ENCODE measurements at regions not wholly inside any gene's neighbourhood (a gene's known extent, or its start where the extent isn't known, plus 50 kb on each side); places are given as distances from the start of the nearest gene placed in this dataset.
"Not testable (repeated sequence)": the region's sequence is repeated elsewhere in the genome, so short reads cannot be mapped to it uniquely, and the experiment has no call there.

DNA sequence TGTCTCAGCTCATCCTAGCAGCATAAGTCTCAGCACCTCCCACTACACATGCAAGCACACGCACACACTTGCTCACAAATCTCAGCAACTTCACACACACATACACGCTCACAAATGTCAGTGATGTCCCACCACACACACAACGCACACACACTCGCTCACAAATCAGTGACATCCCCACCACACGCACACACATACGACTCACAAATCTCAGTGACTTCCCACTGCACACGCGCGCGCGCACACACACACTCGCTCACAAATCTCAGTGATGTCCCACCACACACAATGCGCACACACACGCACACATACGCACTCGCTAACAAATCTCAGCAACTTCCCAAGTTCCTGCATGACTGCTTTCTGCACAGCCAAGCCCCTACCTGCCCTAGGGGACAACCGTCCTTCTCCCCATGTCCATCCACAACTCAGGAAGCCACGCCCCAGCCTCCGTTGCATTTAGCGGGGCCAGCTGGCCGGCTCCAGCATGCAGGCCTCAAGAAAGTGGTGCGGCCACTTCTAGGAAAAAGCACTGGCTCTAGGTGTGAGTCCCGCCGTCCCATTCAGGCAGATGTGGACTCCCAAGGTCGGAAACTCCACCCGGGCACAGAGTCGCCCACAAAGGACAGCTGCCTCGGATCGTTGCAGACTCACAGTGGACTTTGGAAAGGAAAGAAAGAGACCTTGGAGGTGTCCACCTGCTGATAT lies 180.1 kb upstream of the SALL3 start:
- no peak for DNase-seq

DNA sequence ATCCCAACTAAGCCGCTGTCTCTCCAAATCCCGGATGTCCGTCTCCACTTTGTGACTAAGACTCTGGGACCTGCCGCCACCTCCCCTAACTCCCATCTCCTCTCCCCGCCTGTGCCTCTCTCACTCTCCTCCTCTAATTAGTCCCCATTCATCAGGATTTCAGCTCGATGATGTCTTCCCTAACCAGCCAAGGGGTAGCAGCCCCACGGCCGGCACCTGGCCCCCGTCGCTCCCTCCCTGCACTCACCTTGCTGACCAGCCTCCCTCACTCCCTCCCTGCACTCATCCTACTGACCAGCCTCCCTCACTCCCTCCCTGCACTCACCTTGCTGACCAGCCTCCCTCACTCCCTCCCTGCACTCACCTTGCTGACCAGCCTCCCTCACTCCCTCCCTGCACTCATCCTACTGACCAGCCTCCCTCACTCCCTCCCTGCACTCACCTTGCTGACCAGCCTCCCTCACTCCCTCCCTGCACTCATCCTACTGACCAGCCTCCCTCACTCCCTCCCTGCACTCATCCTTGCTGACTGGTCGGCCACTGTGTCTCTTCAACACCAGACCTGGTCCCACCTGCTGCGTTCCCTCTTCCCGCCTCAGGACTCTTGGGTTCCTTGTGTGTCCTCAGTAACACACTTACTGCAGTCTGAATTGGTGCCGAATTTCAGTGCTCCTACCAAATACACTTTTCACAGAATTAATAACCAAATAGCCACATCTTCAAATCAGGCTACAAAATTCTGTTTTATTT lies 179.3 kb upstream of the SALL3 start:
- DNase-seq = not testable (repeated sequence)

DNA sequence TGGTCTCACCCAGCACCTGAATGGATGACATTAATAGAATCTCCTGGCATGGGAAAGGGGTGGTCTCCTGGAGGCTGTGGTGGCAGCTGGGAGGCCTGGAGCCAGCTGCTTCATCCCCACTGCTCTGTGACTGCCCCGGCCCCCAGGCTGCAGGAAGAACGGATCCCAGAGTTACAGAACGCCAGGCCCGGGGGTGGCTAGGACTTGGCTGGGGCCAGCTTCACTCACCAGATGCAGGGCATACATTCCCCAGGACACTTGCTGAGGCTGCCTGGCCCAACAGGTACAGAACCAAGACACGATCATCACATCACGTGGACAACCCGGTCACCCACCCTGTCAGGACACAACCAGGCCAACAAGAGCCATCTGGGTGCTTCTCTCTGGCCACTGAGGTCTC lies 178.6 kb upstream of the SALL3 start:
- DNase-seq = no peak

DNA sequence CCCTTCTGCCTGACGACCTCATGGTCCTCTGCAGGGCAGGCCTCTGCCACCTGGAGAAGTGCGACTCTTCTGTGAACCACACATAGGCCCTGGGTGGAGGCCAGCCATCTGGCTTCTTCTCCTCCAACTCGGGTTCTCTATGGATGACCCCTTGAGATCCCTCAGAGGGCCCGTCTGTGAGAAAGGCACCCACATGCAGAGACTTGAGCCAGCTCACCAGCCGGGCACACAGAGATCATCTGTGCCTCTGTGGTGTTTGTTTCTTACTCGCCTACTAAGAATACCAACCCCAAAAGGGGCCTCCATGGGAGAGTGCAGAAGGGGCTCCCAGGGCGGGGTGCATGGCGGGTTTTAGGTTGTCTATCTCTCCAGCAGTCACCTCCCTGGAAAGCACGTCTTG lies 176.5 kb upstream of the SALL3 start:
- DNase-seq = no peak

DNA sequence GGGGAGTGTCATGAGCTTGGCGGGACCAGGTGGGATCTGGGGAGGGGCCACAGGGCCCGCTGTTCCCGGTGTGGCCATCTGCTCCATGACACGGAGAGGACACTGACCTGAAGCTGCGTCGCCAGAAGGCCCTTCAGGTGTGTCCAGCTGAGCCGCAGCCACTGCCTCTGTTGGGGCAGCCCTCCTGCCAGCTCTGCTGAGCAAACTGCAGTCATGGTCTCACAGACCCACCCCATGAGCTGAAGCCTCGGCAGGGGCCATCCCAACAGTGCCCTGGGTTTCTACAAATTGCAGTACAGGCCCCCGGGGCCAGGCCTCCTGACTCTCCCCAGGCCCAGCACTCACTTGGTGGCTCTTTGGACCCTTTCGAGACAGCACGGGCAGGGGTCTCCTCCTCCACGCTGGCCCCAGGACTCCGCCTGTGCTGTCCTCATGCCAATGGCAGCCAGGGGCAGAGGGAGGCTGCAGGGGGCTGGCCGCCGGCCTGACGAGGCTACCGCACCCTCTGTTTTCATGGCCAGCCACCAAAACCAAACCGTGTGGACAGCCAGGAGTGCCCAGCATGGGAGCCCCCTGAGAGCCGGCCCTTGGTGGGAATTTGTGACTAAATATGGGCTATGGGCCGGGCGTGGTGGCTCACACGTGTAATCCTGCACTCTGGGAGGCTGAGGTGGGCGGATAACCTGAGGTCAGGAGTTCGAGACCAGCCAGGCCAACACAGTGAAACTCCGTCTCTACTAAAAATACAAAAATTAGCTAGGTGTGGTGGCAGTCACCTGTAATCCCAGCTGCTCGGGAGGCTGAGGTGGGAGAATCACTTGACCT lies 175.2 kb upstream of the SALL3 start:
- no peak for DNase-seq

DNA sequence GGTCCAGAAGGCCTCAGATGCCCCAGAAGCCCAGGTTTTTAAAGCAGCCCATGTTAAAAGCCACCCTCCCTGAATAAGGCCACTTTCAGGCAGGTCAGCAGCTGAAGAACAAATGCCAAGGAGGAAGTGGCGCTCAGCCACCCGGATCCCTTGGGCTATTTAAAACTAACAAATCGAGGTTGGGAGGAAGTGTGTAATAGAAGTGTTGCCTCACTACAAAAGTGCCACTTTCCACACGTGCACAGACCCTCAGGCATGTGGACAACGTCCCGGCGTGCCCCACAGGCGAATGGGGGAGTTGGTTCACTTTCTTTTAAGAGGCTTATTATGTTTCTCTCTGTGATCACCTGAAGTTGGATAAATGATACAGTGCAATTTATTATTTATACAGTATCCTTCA lies 173.8 kb upstream of the SALL3 start:
- no peak for DNase-seq

DNA sequence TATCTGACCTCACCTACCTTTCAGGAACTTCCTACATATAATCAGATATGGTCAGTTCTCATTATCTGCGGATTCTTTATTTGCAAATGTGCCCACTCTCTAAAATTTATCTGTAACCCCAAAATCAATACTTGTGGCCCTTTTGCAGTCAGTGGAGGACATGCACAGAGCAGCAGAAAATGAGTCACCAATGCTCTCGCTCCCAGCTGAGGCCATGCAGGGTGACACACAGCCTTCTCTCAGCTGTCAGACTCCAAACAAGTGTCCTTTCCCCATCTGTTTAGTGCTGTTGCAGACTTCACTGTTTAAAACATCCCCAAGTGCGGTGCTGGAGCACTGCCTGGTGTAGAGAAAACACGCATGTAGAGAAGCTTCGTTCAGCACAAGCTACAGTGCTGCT lies 171.9 kb upstream of the SALL3 start:
- no peak for DNase-seq

DNA sequence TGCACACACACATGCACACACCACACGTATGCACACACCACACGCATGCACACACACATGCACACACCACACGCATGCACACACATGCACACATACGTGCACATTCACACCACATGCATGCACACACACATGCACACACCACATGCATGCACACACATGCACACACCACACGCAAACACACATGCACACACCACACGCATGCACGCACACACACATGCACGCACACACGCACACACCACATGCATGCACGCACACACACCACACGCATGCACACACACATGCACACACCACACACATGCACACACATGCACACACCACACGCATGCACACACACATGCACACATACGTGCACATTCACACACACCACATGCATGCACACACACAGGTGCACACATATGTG lies 169.8 kb upstream of the SALL3 start:
- DNase-seq = no peak

DNA sequence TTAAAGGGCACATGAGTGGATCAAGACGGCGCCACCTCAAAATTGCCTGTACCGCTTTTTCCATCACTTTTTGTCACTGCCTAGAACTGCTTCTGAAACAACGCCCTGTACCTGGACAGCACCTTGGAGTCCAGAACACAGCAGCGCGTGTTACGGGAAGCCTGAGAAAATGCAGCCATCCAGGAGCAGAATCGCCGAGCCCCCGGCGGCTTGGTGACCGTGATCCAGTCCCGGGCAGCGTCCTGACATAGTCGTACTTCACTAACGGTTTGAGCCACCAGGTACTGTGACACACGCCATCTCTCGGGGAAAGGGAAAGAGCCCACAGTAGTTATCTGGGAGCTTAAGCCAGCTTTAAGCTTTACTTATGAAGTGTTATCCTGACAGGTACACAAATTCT lies 168.9 kb upstream of the SALL3 start:
- DNase-seq = no peak

DNA sequence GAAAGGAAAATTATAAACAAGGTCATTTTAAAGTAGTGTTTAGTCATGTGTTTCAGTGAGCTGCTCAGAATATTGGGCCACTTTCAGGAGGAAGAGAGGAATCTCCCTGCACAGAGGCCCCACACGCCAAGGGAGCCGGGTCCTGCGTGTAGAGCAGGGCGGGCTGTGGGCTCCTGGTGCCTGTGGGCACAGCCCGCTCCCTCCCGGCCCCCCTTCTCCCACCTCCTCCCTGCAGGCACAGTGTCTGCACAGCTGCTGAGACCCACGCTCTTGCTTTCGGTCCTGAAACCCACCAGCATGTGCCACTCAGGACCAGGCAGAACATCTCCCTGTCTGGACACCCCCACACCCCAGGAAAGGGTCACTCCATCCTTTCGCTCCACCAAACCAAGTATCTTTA lies 167.6 kb upstream of the SALL3 start:
- DNase-seq = no peak

DNA sequence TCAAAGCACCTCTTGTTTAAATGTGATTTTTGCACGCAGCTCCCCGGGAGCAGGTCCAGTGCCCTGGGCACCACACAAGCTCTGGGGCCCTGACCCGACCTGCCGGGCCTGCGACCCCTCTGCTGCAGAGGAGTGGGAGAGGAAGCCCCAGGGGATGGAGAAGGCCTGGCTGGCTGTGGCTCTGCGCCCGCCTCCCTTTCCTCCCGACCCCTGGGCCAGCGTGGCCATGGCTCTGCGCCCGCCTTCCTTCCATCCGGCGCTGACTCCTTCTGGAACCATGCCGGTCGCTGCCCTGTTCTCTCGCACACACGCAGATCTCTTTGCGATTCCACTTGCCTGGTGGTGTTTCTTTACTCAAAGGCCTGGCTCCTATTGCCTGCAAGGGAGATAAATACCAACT lies 166.5 kb upstream of the SALL3 start:
- no peak for DNase-seq

DNA sequence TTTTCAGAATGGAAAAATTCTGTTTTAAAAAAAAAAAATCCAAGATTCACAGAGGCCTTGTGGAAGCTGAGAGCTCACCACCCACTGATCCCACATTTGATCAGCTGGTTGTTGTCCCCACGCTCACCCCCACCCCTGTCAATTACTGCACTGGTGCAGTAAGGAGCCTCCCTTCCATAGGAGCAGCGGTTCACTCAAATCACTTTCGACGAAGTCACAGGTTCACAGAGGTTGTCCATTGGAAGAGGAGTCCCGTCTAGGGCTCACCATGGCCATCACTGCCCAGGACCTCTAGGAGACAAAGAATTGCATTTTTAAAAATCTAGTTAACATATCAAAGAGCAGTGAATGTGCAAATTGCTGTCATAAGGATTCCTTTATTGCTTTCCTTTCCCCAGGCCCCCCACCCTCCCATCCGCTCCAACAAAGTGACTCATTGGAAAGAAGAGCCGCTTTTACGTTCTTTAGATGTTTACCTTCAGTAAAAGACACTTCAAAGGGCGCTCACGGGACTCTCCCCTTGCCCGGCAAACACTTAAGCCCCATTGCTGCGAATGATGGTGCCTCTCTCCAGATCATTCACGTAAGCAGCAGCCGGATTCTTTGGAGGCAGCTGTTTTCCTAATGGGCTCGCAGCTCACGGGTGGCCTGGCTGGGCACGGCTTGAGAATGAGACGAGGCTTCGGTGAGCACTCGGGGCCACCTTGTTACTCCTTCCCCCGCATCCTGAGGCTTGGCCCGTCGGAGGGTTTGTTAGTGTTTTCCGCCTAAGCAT lies 165.5 kb upstream of the SALL3 start:
- no peak for DNase-seq

DNA sequence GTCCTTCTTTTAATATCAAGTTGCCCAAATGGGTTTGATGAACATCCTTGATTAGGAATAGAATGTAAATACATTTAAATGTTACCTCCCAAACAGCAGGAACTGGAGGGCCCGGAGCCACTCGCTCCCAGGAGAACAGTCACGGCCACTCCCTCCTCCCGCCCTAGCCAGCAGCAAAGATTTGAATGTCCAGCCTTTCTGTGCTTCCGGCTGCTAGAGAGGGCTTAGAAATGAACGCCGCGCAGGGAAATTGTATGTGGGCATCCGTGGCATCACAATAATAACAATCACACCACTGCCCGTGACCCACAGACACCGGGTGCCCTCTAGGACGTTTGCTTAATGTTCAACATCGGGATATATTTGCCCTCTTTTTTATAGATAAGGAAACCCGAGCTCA lies 164.9 kb upstream of the SALL3 start:
- no peak for DNase-seq

DNA sequence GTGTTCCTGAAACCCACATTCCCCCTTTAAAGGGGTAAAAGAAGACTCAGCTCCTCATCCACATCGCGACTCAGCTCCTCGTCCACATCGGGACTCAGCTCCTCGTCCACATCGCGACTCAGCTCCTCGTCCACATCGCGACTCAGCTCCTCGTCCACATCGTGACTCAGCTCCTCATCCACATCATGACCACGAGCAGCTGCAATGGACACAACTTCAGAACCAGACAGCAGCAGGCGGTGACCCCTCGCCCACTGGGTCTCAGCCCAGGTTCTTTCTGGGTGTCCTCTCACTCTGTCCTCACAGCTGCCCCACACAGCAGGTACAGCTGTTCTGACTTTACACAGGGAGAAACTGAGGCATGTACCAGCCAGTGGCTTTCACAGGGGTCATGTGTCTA lies 163.5 kb upstream of the SALL3 start:
- no peak for DNase-seq

DNA sequence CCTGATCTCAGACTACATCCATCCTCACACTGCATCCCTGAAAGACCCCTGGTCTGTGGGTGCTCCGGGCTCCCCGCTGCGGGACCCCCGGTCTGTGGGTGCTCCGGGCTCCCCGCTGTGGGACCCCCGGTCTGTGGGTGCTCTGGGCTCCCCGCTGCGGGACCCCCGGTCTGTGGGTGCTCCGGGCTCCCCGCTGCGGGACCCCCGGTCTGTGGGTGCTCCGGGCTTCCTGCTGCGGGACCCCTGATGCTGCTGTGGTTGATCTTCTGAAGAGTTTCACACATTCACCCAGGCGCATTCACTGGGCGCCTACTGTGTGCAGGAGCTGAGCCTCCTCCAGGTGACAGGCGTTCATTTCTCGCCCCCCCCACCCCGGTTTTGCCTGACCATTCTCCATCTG lies 162.7 kb upstream of the SALL3 start:
- no peak for DNase-seq

DNA sequence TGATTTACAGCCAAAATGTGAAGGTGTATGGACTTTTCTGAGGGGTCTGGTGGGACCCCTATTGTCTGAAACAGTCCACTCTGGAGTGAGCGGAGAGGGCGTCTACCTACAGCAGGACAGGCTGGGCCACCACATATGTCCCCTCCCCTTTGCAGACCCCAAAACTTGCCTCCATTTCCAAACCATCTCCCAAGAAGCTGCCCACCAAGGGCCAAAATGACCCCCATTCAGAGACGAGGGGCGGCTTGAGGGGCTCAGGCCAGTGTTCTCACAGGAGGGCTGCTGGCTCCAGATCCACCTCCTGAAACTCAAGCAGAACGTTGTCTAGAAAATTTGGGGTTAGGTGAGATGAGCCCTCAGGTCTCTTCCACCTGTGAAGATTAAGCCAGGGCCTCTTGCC lies 161.1 kb upstream of the SALL3 start:
- no peak for DNase-seq

DNA sequence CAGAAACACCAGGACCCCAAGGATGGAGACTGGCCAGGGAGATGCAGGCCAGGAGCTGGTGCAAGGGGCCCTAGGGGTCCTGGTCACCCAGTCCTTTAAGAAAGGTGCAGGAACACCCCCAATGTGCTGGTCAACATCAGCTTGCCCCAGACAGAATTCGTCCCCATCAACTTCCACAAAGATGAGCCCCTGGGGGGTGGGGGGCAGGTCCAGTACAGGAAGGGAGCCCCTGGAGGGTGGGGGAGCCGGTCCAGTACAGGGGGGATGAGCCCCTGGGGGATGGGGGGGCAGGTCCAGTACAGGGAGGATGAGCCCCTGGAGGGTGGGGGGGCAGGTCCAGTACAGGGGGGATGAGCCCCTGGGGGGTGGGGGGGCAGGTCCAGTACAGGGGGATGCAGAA lies 160.7 kb upstream of the SALL3 start:
- no peak for DNase-seq

DNA sequence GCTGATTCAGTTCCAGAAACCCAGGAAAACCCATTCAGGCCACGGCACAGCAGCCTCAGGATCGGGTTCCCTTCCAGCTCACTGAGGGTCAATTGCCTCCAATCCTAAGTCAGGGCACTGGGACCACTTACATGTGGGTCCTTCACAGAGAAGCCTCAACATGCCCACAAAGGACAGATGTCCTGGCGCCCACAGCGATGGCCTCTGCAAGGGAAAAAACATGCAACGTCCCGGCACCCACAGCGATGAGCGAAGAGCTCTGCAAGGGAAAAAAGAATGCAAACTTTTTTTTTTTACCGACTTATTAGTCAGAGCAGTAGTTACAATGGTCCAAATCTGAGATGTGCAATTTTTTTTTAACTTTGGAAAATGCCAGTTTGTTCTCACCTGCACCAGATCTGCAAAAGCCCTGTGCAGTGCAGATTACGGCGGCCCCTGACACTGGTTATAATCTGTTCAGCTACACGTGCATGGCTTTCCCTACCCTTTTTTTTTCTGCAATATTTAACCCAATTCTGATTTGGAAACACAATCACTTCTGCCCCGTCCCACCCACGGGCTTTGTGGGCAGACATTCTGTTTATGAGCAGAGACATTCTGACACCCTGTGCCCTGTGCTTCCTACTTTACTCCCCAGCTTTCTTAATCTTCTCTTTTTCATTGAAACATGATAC lies 159.3 kb upstream of the SALL3 start:
- DNase-seq = no peak

DNA sequence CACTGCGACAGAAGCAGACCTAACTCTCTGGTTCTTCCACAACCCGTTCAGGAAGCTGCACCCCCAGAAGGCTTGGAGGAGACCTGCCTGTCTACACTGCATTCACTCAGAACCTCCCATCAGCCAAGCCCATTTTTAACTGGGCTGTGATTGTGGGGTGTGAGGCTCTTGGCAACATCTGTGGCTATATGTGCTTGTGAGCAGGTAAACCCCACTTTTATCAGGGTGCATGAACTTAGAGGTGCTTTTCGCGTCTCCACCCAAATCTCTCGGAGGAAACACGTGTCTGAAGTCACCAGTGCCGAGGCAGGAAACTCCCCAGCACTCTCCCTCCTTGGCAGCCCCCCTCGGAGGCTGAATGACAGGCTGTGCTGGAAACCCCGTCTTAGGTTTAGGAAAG lies 158.2 kb upstream of the SALL3 start:
- no peak for DNase-seq

DNA sequence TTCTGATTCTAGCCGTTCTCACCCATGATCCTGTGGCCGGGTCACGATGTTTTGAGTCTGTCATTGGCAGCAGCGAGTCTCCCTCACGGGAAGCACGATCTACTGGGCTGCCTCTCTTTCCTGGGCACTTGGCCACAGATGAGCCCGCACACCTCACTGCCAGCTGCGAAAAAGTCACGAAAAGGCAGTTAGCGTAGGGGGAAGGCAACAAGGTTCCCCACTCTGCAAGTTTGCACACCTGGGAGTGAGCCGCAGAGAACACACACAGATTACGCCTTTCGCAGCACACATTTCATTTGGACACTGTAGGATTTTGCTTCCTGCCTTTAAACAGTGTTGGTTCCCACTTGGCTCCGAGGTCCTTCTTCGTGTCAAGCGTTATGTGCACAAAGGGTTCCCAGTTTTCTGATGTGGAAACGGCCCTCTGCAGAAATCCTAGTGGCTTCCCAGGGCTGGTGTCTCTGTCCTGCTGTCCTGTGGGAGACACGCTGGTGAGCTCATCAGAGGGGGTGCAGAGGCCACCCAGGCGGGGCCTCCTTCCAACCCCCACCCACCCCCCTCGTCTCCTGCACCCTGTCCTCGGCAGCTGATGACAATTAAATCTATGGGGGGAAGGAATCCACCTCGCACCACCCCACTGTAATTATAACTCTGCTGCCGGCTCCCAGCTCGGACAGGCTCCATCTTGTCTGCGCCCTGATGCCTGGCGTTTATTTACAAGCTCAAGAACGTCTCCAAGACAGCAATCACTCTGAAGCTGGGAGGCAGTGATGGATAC lies 157.3 kb upstream of the SALL3 start:
- DNase-seq = no peak

DNA sequence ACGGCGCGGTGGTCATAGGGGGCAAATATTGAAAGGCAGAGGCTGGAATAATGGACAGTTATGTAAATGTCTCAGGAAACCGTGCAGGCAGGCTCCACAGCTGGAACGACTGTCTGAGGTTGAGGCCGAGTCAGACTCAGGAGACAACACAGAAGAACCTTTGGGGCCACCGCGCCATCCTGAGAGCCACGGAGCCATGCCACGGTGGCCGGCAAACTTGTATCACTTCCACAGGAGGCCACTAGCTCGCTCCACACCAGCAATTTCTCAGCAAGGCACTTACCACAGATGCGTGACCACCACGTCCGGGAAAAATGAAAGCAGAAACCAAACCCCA lies 156.7 kb upstream of the SALL3 start:
- no peak for DNase-seq

All from skin of body (tissue), 1 donor.